GM12878 (cell line): ENCODE measurements at regions not wholly inside any gene's neighbourhood (a gene's known extent, or its start where the extent isn't known, plus 50 kb on each side); places are given as distances from the start of the nearest gene placed in this dataset.

Source experiments
- ATAC-seq: fragments of 200-7000 bp; cut with Tn5 transposase; 3 replicates; pipeline ENCODE4 v1.9.1; 2020; ENCODE audit warnings: mild to moderate bottlenecking, moderate library complexity
- BruUV-seq: library from RNA; stranded (reverse); fragments of 400-500 nt; replicated peaks from 2 replicates; lab custom pipeline; 2021; lab: Mats Ljungman, UMichigan
- CTCF ChIA-PET: fragments of 300-600 bp; sonication (Branson Sonifier 250); formaldehyde crosslinking; extraction: SDS; loops from one replicate; lab custom pipeline; 2021; ENCODE audit warnings: inconsistent platforms; lab: Yijun Ruan, JAX
- POLR2A ChIA-PET: fragments of 350-600 bp; formaldehyde crosslinking; extraction: SDS; loops from one replicate; lab custom pipeline; 2021; ENCODE audit warnings: inconsistent platforms; lab: Charles Lee
- RAD21 ChIA-PET: fragments of 300-600 bp; sonication (Branson Sonifier 250); formaldehyde crosslinking; loops from one replicate; lab custom pipeline; 2023; ENCODE audit warnings: antibody characterized with exemption; ENCODE audit not compliant: unreplicated experiment; lab: Charles Lee
- SMC1A ChIA-PET: fragments of 300-600 bp; sonication (Branson Sonifier 250); formaldehyde crosslinking; loops from one replicate; lab custom pipeline; 2023; ENCODE audit not compliant: unreplicated experiment, uncharacterized antibody; lab: Charles Lee
- DNase-seq: peaks from one replicate; pipeline ENCODE4 v3.0.0-alpha.2; 2011; ENCODE audit warnings: low read depth, low spot score
- FAIRE-seq: peaks from 3 replicates; lab custom pipeline; 2011; peaks lifted over from hg19 to GRCh38; lab: Jason Lieb, UNC
- H2AFZ ChIP-seq: 2 replicates; pipeline ENCODE4 v1.6.0; 2011; ENCODE audit warnings: low read depth, low read length, control low read depth; ENCODE audit not compliant: control insufficient read depth
- H3K27ac ChIP-seq: 2 replicates; pipeline ENCODE4 v1.5.1; 2011; ENCODE audit warnings: control low read depth; ENCODE audit not compliant: control insufficient read depth, insufficient read depth
- H3K27me3 ChIP-seq, 2 experiments: replicated peaks in 1 of 2; 2 replicates each; pipeline versions ENCODE4 v1.6.0 to v1.6.1; 2011; ENCODE audit warnings: low read length in 1 of 2; ENCODE audit not compliant: control insufficient read depth in 2 of 2, insufficient read depth in 2 of 2
- H3K36me3 ChIP-seq, 2 experiments: 2 replicates each; pipeline ENCODE4 v1.5.1; 2011; ENCODE audit warnings: low read length in 1 of 2; ENCODE audit not compliant: control insufficient read depth in 2 of 2, insufficient read depth in 2 of 2
- H3K4me1 ChIP-seq: 2 replicates; pipeline ENCODE4 v1.6.1; 2011; ENCODE audit warnings: mild to moderate bottlenecking, low read length, moderate library complexity, mixed read lengths; ENCODE audit not compliant: control insufficient read depth, insufficient read depth
- H3K4me2 ChIP-seq: 2 replicates; pipeline ENCODE4 v1.6.0; 2011; ENCODE audit warnings: control low read depth; ENCODE audit not compliant: control insufficient read depth, insufficient read depth
- H3K4me3 ChIP-seq: fragments of 200-600 bp; sonication (generic); 2 replicates; pipeline ENCODE4 v1.5.1; 2016
- H3K79me2 ChIP-seq: 2 replicates; pipeline ENCODE4 v1.6.0; 2011; ENCODE audit warnings: low read length; ENCODE audit not compliant: control insufficient read depth, insufficient read depth
- H3K9ac ChIP-seq: 2 replicates; pipeline ENCODE4 v1.8.0; 2011; ENCODE audit warnings: low read length, control low read depth, mixed read lengths; ENCODE audit not compliant: control insufficient read depth, insufficient read depth
- H3K9me3 ChIP-seq: replicated peaks from 3 replicates; pipeline ENCODE4 v1.5.1; 2011; ENCODE audit warnings: mild to moderate bottlenecking, low read length; ENCODE audit not compliant: control insufficient read depth, insufficient read depth
- H4K20me1 ChIP-seq: 2 replicates; pipeline ENCODE4 v1.6.0; 2011; ENCODE audit not compliant: control insufficient read depth, insufficient read depth
- CEBPZ ChIP-seq: fragments of 150-350 bp; IDR thresholded peaks from 2 replicates; pipeline ENCODE4 v1.6.1; 2016; ENCODE audit warnings: low read depth, low read length
- CHD2 ChIP-seq: IDR thresholded peaks from 2 replicates; pipeline ENCODE4 v1.6.1; 2011; ENCODE audit warnings: low read depth, low read length, improper control_type of control experiment, borderline replicate concordance
- E2F8 ChIP-seq: fragments of 450-650 bp; IDR thresholded peaks from 2 replicates; pipeline ENCODE4 v1.6.1; 2018; ENCODE audit warnings: mild to moderate bottlenecking, low read depth, moderate library complexity; ENCODE audit not compliant: partially characterized antibody
- JUND ChIP-seq: IDR thresholded peaks from 2 replicates; pipeline ENCODE4 v1.6.1; 2012; ENCODE audit warnings: low read depth, mild to moderate bottlenecking, low read length, improper control_type of control experiment, moderate library complexity
- POLR2AphosphoS5 ChIP-seq: IDR thresholded peaks from 2 replicates; pipeline ENCODE4 v1.6.1; 2011; ENCODE audit warnings: mild to moderate bottlenecking, low read length, inconsistent platforms
- PRDM15 ChIP-seq: fragments of 450-650 bp; formaldehyde crosslinking; IDR thresholded peaks from 2 replicates; pipeline ENCODE4 v1.4.0; 2020; ENCODE audit warnings: mild to moderate bottlenecking, moderate library complexity
- RELA ChIP-seq: fragments of 450-650 bp; IDR thresholded peaks from 2 replicates; pipeline ENCODE4 v1.8.0; 2014; ENCODE audit warnings: borderline replicate concordance; ENCODE audit not compliant: partially characterized antibody
- SMAD5 ChIP-seq: IDR thresholded peaks from 2 replicates; pipeline ENCODE4 v1.6.1; 2016; ENCODE audit warnings: antibody characterized with exemption, low read depth
- SRF ChIP-seq, 2 experiments: IDR thresholded peaks; 2 replicates each; pipeline ENCODE4 v1.6.1; 2011; ENCODE audit warnings: low read depth in 2 of 2, low read length in 2 of 2, mild to moderate bottlenecking in 1 of 2, moderate library complexity in 1 of 2
- STAT1 ChIP-seq: fragments of 450-650 bp; conservative IDR thresholded peaks from 2 replicates; pipeline ENCODE4 v1.6.1; 2014; ENCODE audit warnings: antibody characterized with exemption, mild to moderate bottlenecking
- YY1 ChIP-seq: IDR thresholded peaks from 2 replicates; pipeline ENCODE4 v1.6.1; 2011; ENCODE audit warnings: low read depth, mild to moderate bottlenecking, low read length
- ZNF274 ChIP-seq: IDR thresholded peaks from one replicate; pipeline ENCODE4 v1.8.0; 2011; ENCODE audit not compliant: insufficient read length, insufficient read depth
- WGBS: methylation state at CpG from one replicate; pipeline ENCODE4 v1.1.6; 2016; ENCODE audit warnings: low lambda C conversion rate; ENCODE audit not compliant: insufficient replicate concordance, insufficient coverage; ENCODE audit errors: missing lambda C conversion rate; 5-methylcytosine and 5-hydroxymethylcytosine counted together
- in situ Hi-C: fragments of 300-500 bp; cut with MboI; formaldehyde crosslinking; loops from 9 replicates; pipeline ENCODE4 v1.14.3; 2018; ENCODE audit warnings: mixed read lengths
- intact Hi-C: fragments of 100-400 bp; cut with micrococcal nuclease; formaldehyde crosslinking; loops from one replicate; pipeline ENCODE4 v1.14.2; 2022; ENCODE audit not compliant: unreplicated experiment

GRCh38 chr17:78291944-78292910 is 60.8 kb downstream of the TMEM235 start:
- Histone ChIP-seq H3K36me3 (no peaks in the 10 kb centered on the region), H4K20me1 (no peaks in the 10 kb centered on the region), H3K4me3 (no peak overlapping the region), H3K4me1 (peaks cover 8% of the 10 kb centered on the region), H3K4me2 (no peak overlapping the region), H3K9me3 (no peaks in the 10 kb centered on the region), H3K27ac (no peak overlapping the region), H3K79me2 (no peaks in the 10 kb centered on the region), H2AFZ (no peak overlapping the region), H3K9ac (no peak overlapping the region), H3K27me3 (no peaks in the 10 kb centered on the region)
- in situ Hi-C loops (loop anchor here (5.0 kb wide), 1 partner anchor 125 kb away; no protein-coding TSS in a partner anchor), intact Hi-C loops (no loop called here)
- no TSS peak for BruUV-seq
- ChIA-PET POLR2A (interaction anchor here (0.6 to 0.7 kb wide), 2 partner anchors 15 to 47 kb away, joined by 6 to 8 read pairs; no protein-coding TSS in a partner anchor), CTCF (interaction anchor here (0.8 to 2.0 kb wide), 2 partner anchors 41 to 68 kb away, joined by 3 to 5 read pairs; no protein-coding TSS in a partner anchor), SMC1A (interaction anchor here (0.7 to 1.7 kb wide), 3 partner anchors 47 to 69 kb away, joined by 3 to 5 read pairs (median 4); no protein-coding TSS in a partner anchor), RAD21 (interaction anchor here (0.6 to 1.2 kb wide), 4 partner anchors 10 to 98 kb away, joined by 3 read pairs; no protein-coding TSS in a partner anchor)
- WGBS: 31% methylated on average over 26 of the region's 26 CpGs
- ATAC-seq (no peak), DNase-seq (no peak), FAIRE-seq (no peak)
- no peak for TF ChIP-seq POLR2AphosphoS5
- no peak for TF ChIP-seq CHD2
- TF ChIP-seq SRF (IDR thresholded peaks at IDR 0.05; ENCODE audit: low read depth in 2 of 2, low read length in 2 of 2): no peak
- no peak for TF ChIP-seq YY1
- TF ChIP-seq CEBPZ: no peak
- no peak for TF ChIP-seq PRDM15 (CRISPR knock-in tag)
- TF ChIP-seq E2F8: no peak
- no peak for TF ChIP-seq RELA
- no peak for TF ChIP-seq JUND
- no peak for TF ChIP-seq SMAD5
- TF ChIP-seq STAT1: no peak
- no peak for TF ChIP-seq ZNF274
